Liver (tissue), 2 donors: ENCODE measurements at regions not wholly inside any gene's neighbourhood (a gene's known extent, or its start where the extent isn't known, plus 50 kb on each side); places are given as distances from the start of the nearest gene placed in this dataset.

Experiments
- FOXA1 ChIP-seq: IDR thresholded peaks from 2 replicates; pipeline ENCODE4 v1.6.1; 2016; ENCODE audit warnings: antibody characterized with exemption
- TF ChIP-seq, protein P1 (sequence below): IDR thresholded peaks from 2 replicates; pipeline ENCODE4 v1.6.1; 2016; ENCODE audit warnings: antibody characterized with exemption
- TF ChIP-seq, protein P2 (sequence below): fragments of 150-350 bp; IDR thresholded peaks from 2 replicates; pipeline ENCODE4 v1.5.1; 2017; ENCODE audit warnings: improper control_type of control experiment, low read depth, low read length; ENCODE audit not compliant: missing input control
- donor health status: healthy.

DNA sequence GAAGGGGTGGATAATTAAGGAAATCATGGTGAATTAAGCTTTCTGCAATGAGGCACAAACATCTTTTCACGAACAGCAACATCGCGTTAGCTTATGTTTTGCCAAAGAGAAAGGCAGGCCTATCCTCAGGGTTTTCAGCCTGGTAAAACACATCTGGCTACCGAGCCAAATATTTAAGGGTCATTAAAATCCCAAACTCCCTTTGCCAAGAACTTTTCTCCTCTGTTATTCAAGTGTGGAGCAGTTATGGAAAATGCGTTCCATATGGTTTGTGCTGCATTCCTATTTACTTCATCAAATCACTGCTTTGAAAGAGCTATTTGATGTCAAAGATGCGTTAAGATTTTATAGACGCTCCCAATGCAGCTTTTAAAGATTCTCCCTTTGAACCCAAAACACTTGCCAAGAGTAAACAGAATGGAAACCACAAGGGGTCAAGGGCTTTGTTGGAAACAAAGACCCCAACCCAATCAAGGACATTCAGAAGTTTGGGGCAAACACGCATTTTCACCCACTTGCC, 308.3 kb upstream of the CDH5 start:
- TF ChIP-seq, protein P1, sequence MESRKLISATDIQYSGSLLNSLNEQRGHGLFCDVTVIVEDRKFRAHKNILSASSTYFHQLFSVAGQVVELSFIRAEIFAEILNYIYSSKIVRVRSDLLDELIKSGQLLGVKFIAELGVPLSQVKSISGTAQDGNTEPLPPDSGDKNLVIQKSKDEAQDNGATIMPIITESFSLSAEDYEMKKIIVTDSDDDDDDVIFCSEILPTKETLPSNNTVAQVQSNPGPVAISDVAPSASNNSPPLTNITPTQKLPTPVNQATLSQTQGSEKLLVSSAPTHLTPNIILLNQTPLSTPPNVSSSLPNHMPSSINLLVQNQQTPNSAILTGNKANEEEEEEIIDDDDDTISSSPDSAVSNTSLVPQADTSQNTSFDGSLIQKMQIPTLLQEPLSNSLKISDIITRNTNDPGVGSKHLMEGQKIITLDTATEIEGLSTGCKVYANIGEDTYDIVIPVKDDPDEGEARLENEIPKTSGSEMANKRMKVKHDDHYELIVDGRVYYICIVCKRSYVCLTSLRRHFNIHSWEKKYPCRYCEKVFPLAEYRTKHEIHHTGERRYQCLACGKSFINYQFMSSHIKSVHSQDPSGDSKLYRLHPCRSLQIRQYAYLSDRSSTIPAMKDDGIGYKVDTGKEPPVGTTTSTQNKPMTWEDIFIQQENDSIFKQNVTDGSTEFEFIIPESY = no peak
- TF ChIP-seq FOXA1 = no peak
- TF ChIP-seq, protein P2, sequence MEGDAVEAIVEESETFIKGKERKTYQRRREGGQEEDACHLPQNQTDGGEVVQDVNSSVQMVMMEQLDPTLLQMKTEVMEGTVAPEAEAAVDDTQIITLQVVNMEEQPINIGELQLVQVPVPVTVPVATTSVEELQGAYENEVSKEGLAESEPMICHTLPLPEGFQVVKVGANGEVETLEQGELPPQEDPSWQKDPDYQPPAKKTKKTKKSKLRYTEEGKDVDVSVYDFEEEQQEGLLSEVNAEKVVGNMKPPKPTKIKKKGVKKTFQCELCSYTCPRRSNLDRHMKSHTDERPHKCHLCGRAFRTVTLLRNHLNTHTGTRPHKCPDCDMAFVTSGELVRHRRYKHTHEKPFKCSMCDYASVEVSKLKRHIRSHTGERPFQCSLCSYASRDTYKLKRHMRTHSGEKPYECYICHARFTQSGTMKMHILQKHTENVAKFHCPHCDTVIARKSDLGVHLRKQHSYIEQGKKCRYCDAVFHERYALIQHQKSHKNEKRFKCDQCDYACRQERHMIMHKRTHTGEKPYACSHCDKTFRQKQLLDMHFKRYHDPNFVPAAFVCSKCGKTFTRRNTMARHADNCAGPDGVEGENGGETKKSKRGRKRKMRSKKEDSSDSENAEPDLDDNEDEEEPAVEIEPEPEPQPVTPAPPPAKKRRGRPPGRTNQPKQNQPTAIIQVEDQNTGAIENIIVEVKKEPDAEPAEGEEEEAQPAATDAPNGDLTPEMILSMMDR = no peak
